A549 (cell line): ENCODE measurements at regions not wholly inside any gene's neighbourhood (a gene's known extent, or its start where the extent isn't known, plus 50 kb on each side); places are given as distances from the start of the nearest gene placed in this dataset.

Source experiments
- ATAC-seq, 2 experiments: fragments of 200-7000 bp in 1 of 2; fragments of >200 bp in 1 of 2; cut with Nextera tagmentation in 1 of 2; cut with Tn5 transposase in 1 of 2; 3 replicates each; pipeline versions ENCODE4 v1.8.0 to v1.9.1; 2018 to 2020; ENCODE audit warnings: mild to moderate bottlenecking in 1 of 2, moderate library complexity in 1 of 2
- CTCF ChIA-PET: fragments of 300-600 bp; sonication (Branson Sonifier 250); formaldehyde crosslinking; extraction: SDS; loops from one replicate; lab custom pipeline; 2021; ENCODE audit warnings: antibody characterized with exemption, inconsistent platforms; lab: Yijun Ruan, JAX
- POLR2A ChIA-PET: fragments of 350-600 bp; formaldehyde crosslinking; extraction: SDS; loops from one replicate; lab custom pipeline; 2021; ENCODE audit warnings: antibody characterized with exemption, inconsistent platforms; lab: Yijun Ruan, JAX
- DNase-seq, 2 experiments: peaks; one replicate each; pipeline versions ENCODE4 v3.0.0 to v3.0.0-alpha.2; 2011 to 2016; ENCODE audit warnings: low read depth in 1 of 2, low spot score in 1 of 2
- FAIRE-seq: peaks from 2 replicates; lab custom pipeline; 2011; peaks lifted over from hg19 to GRCh38; lab: Jason Lieb, UNC
- H3K27ac ChIP-seq, 2 experiments: fragments of >200 bp; sonication (Bioruptor Twin); formaldehyde crosslinking; 3 replicates each; pipeline ENCODE4 v1.5.1; 2016 to 2017
- H3K4me1 ChIP-seq: fragments of >200 bp; sonication (Bioruptor Twin); formaldehyde crosslinking; 3 replicates; pipeline ENCODE4 v1.6.1; 2016
- H3K4me2 ChIP-seq: fragments of >200 bp; sonication (Bioruptor Twin); formaldehyde crosslinking; 3 replicates; pipeline ENCODE4 v1.6.1; 2016
- H3K4me3 ChIP-seq: fragments of >200 bp; sonication (Bioruptor Twin); formaldehyde crosslinking; 3 replicates; pipeline ENCODE4 v1.5.1; 2016
- H3K9me3 ChIP-seq: fragments of >200 bp; sonication (Bioruptor Twin); formaldehyde crosslinking; 3 replicates; pipeline ENCODE4 v1.6.1; 2016
- ATOH8 ChIP-seq: fragments of 250-450 bp; sonication (Bioruptor Pico); IDR thresholded peaks from 2 replicates; pipeline ENCODE4 v1.5.0; 2020; ENCODE audit warnings: low read depth, mild to moderate bottlenecking, moderate library complexity
- CBX8 ChIP-seq: fragments of 200-600 bp; sonication (generic); IDR thresholded peaks from 2 replicates; pipeline ENCODE4 v1.6.1; 2016
- CEBPB ChIP-seq, 2 experiments: fragments of >200 bp in 1 of 2; sonication (Bioruptor Twin) in 1 of 2; formaldehyde crosslinking in 1 of 2; IDR thresholded peaks; 2 replicates each; pipeline ENCODE4 v1.6.1; 2012 to 2016
- CHD4 ChIP-seq: fragments of 200-600 bp; sonication (generic); IDR thresholded peaks from 2 replicates; pipeline ENCODE4 v1.6.1; 2016; ENCODE audit warnings: antibody characterized with exemption, mild to moderate bottlenecking, borderline replicate concordance
- CTCF ChIP-seq: fragments of >200 bp; sonication (Bioruptor Twin); formaldehyde crosslinking; IDR thresholded peaks from 3 replicates; pipeline ENCODE4 v1.5.1; 2016
- ESRRA ChIP-seq: fragments of 150-350 bp; IDR thresholded peaks from 2 replicates; pipeline ENCODE4 v1.6.1; 2014; ENCODE audit warnings: mild to moderate bottlenecking, low read length, borderline replicate concordance
- HEYL ChIP-seq: fragments of 250-450 bp; sonication (Bioruptor Pico); IDR thresholded peaks from 2 replicates; pipeline ENCODE4 v1.8.0; 2021; ENCODE audit warnings: mild to moderate bottlenecking, moderate library complexity
- HOXA7 ChIP-seq: fragments of 250-450 bp; sonication (Bioruptor Pico); IDR thresholded peaks from 2 replicates; pipeline ENCODE4 v1.5.0; 2020; ENCODE audit warnings: mild to moderate bottlenecking, moderate library complexity
- KDM1A ChIP-seq: fragments of 200-600 bp; sonication (generic); IDR thresholded peaks from 2 replicates; pipeline ENCODE4 v1.6.1; 2016; ENCODE audit warnings: low read depth, mild to moderate bottlenecking
- MAFK ChIP-seq: fragments of 450-650 bp; IDR thresholded peaks from 2 replicates; pipeline ENCODE4 v1.6.1; 2014; ENCODE audit not compliant: partially characterized antibody
- MAX ChIP-seq: IDR thresholded peaks from 2 replicates; pipeline ENCODE4 v1.6.1; 2012
- MAZ ChIP-seq: fragments of 150-350 bp; IDR thresholded peaks from 2 replicates; pipeline ENCODE4 v1.6.1; 2014; ENCODE audit warnings: antibody characterized with exemption, low read depth, low read length, borderline replicate concordance
- NFE2L2 ChIP-seq: fragments of 150-350 bp; conservative IDR thresholded peaks from 2 replicates; pipeline ENCODE4 v1.6.1; 2014; ENCODE audit warnings: low read length
- PBX3 ChIP-seq: IDR thresholded peaks from 2 replicates; pipeline ENCODE4 v1.6.1; 2012
- POLR2A ChIP-seq: IDR thresholded peaks from 2 replicates; pipeline ENCODE4 v1.6.1; 2012; ENCODE audit warnings: mild to moderate bottlenecking, low read length
- RAD21 ChIP-seq, 2 experiments: fragments of >200 bp in 1 of 2; sonication (Bioruptor Twin) in 1 of 2; formaldehyde crosslinking in 1 of 2; IDR thresholded peaks in 1 of 2; conservative IDR thresholded peaks in 1 of 2; 2 replicates in 1 of 2; 3 replicates in 1 of 2; pipeline ENCODE4 v1.6.1; 2012 to 2018; ENCODE audit warnings: inconsistent platforms in 1 of 2
- REST ChIP-seq: fragments of 200-600 bp; sonication (generic); IDR thresholded peaks from 2 replicates; pipeline ENCODE4 v1.6.1; 2016; ENCODE audit warnings: antibody characterized with exemption, mild to moderate bottlenecking, moderate library complexity
- SMC3 ChIP-seq: fragments of >200 bp; sonication (Bioruptor Twin); formaldehyde crosslinking; IDR thresholded peaks from 3 replicates; pipeline ENCODE4 v1.6.1; 2018; ENCODE audit warnings: inconsistent platforms
- SREBF2 ChIP-seq: fragments of 450-650 bp; IDR thresholded peaks from 2 replicates; pipeline ENCODE4 v1.6.1; 2014; ENCODE audit warnings: mild to moderate bottlenecking, moderate library complexity
- TP53 ChIP-seq: fragments of 250-450 bp; sonication (Bioruptor Pico); IDR thresholded peaks from 2 replicates; pipeline ENCODE4 v1.5.0; 2021; ENCODE audit warnings: mild to moderate bottlenecking, moderate library complexity
- ZC3H11A ChIP-seq: fragments of 450-650 bp; IDR thresholded peaks from 2 replicates; pipeline ENCODE4 v1.6.1; 2014; ENCODE audit warnings: antibody characterized with exemption, mild to moderate bottlenecking
- WGBS: methylation state at CpG from one replicate; pipeline ENCODE4 v1.1.6; 2017; ENCODE audit errors: missing lambda C conversion rate; 5-methylcytosine and 5-hydroxymethylcytosine counted together

GRCh38 chr14:100391724-100392123, 68.6 kb downstream of the SLC25A47 start:
- DNase-seq: no peak
- no peak for ATAC-seq

GRCh38 chr14:100392356-100392755, 69.2 kb downstream of the SLC25A47 start:
- no peak for DNase-seq
- no peaks in the 10 kb centered on the region for H3K9me3 ChIP-seq
- peaks cover 39% of the 10 kb centered on the region for H3K4me1 ChIP-seq
- no peak for ATAC-seq
- H3K27ac ChIP-seq: peak overlapping the region; percentile 43 to 64; a peak in 5 of 6 replicates
- CTCF ChIA-PET: interaction anchor here (0.7 to 16.2 kb wide), 5 partner anchors 25 to 843 kb away, joined by 3 to 602 read pairs (median 3); no protein-coding TSS in a partner anchor
- FAIRE-seq: no peak
- WGBS: 82% methylated on average over 11 of the region's 11 CpGs
- POLR2A ChIA-PET: no interaction called here
- no peak overlapping the region for H3K4me3 ChIP-seq
- H3K4me2 ChIP-seq: peak overlapping the region; percentile 35; the same call in 2 of the 3 replicates
- TF ChIP-seq NFE2L2 (peak; percentile 55; the same call in 1 of the 2 replicates), POLR2A (no peak), MAFK (peak; percentile 65)
- TF ChIP-seq, all 56 proteins: peak for 2

More at GRCh38 chr14:100391724-100392123, 68.6 kb downstream of the SLC25A47 start:
- Histone ChIP-seq H3K4me1 (peaks cover 39% of the 10 kb centered on the region), H3K27ac (peak overlapping the region; percentile 43 to 52; a peak in 3 of 6 replicates), H3K4me2 (peak overlapping the region; percentile 35; the same call in 2 of the 3 replicates), H3K4me3 (no peak overlapping the region), H3K9me3 (no peaks in the 10 kb centered on the region)
- no peak for FAIRE-seq
- TF ChIP-seq REST: no peak
- no peak for TF ChIP-seq KDM1A
- TF ChIP-seq CHD4: no peak
- TF ChIP-seq CTCF: no peak
- no peak for TF ChIP-seq ESRRA
- TF ChIP-seq MAZ: no peak
- no peak for TF ChIP-seq SREBF2
- no peak for TF ChIP-seq MAX
- TF ChIP-seq ATOH8 (CRISPR knock-in tag): no peak
- no peak for TF ChIP-seq ZC3H11A
- no peak for TF ChIP-seq TP53
- no peak for TF ChIP-seq CBX8
- TF ChIP-seq HEYL (CRISPR knock-in tag): no peak
- CTCF ChIA-PET: interaction anchor here (0.6 to 16.2 kb wide), 10 partner anchors 8 to 1316 kb away, joined by 3 to 602 read pairs (median 4); no protein-coding TSS in a partner anchor
- 97% methylated on average over 2 of the region's 2 CpGs for WGBS
- POLR2A ChIA-PET: no interaction called here

GRCh38 chr14:100393362-100393761, 70.2 kb downstream of the SLC25A47 start:
- Histone ChIP-seq H3K9me3 (no peaks in the 10 kb centered on the region), H3K4me3 (no peak overlapping the region), H3K4me2 (no peak overlapping the region), H3K4me1 (peaks cover 42% of the 10 kb centered on the region), H3K27ac (peak overlapping the region in 1 of 2 experiments; percentile 43; a peak in 2 of 6 replicates)
- ChIA-PET CTCF (interaction anchor here (0.6 to 7.5 kb wide), 6 partner anchors 9 to 253 kb away, joined by 3 to 95 read pairs (median 4); no protein-coding TSS in a partner anchor), POLR2A (interaction anchor here (1.4 kb wide), 1 partner anchor 15 kb away, joined by 3 read pairs; no protein-coding TSS in a partner anchor)
- no peak for ATAC-seq
- WGBS: 89% methylated on average over 10 of the region's 10 CpGs
- no peak for DNase-seq
- no peak for FAIRE-seq
- no peak for TF ChIP-seq ATOH8 (CRISPR knock-in tag)
- no peak for TF ChIP-seq RAD21 (conservative IDR thresholded peaks at IDR 0.05 in 1 of 2, IDR thresholded peaks at IDR 0.05 in 1 of 2)
- no peak for TF ChIP-seq HOXA7
- no peak for TF ChIP-seq SMC3
- no peak for TF ChIP-seq PBX3
- no peak for TF ChIP-seq REST
- no peak for TF ChIP-seq ZC3H11A
- no peak for TF ChIP-seq CEBPB (IDR thresholded peaks at IDR 0.05)
